Prostate gland (tissue), 2 donors: ENCODE measurements at regions not wholly inside any gene's neighbourhood (a gene's known extent, or its start where the extent isn't known, plus 50 kb on each side); places are given as distances from the start of the nearest gene placed in this dataset.

ENCODE experiments used
- POLR2A ChIP-seq: fragments of 450-650 bp; IDR thresholded peaks from one replicate; pipeline ENCODE4 v1.6.1; 2016; ENCODE audit warnings: antibody characterized with exemption, mild to moderate bottlenecking
- TF ChIP-seq, protein P1 (sequence below), 4 experiments: fragments of 200-600 bp in 2 of 4; fragments of 450-650 bp in 2 of 4; sonication (generic) in 2 of 4; IDR thresholded peaks; 1 replicate in 3 of 4; 2 replicates in 1 of 4; pipeline ENCODE4 v1.5.1; 2016 to 2019; ENCODE audit warnings: antibody characterized with exemption in 4 of 4, mild to moderate bottlenecking in 2 of 4, moderate library complexity in 2 of 4

DNA sequence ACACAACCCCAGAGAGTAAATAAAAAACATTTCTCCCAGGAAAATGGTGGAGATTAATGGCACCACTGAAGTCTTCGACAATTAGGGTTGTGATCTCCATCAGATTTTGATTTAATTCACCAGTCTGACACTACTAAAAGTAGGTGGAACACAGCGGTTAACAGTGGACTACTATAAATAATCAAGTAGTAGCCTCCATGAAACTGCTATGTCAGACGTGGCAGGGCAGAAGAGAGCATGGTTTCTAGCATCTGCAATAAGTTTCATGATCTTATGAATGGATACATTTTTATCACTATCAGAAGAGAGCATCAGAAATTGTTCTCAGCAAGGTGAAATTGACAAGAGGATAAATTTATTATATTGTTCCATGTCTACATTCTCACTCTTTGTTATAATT lies 1706.6 kb downstream of the MRPL39 start:
- TF ChIP-seq, protein P1, sequence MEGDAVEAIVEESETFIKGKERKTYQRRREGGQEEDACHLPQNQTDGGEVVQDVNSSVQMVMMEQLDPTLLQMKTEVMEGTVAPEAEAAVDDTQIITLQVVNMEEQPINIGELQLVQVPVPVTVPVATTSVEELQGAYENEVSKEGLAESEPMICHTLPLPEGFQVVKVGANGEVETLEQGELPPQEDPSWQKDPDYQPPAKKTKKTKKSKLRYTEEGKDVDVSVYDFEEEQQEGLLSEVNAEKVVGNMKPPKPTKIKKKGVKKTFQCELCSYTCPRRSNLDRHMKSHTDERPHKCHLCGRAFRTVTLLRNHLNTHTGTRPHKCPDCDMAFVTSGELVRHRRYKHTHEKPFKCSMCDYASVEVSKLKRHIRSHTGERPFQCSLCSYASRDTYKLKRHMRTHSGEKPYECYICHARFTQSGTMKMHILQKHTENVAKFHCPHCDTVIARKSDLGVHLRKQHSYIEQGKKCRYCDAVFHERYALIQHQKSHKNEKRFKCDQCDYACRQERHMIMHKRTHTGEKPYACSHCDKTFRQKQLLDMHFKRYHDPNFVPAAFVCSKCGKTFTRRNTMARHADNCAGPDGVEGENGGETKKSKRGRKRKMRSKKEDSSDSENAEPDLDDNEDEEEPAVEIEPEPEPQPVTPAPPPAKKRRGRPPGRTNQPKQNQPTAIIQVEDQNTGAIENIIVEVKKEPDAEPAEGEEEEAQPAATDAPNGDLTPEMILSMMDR (IDR thresholded peaks at IDR 0.05), result no peak
- no peak for TF ChIP-seq POLR2A
